ENCODE measurements at regions not wholly inside any gene's neighbourhood (a gene's known extent, or its start where the extent isn't known, plus 50 kb on each side); places are given as distances from the start of the nearest gene placed in this dataset.

- Histone ChIP-seq H3K9me2 (replicated peaks; ENCODE audit: insufficient read depth, low read length) (no peaks in the 10 kb centered on the region), H3K9ac (ENCODE audit: low read length) (no peak overlapping the region), H3K9me3 (ENCODE audit: insufficient read depth, low read length) (no peaks in the 10 kb centered on the region), H3K27ac (ENCODE audit: low read depth, low read length) (no peak overlapping the region), H3K36me3 (ENCODE audit: low read length) (no peaks in the 10 kb centered on the region), H3K27me3 (ENCODE audit: low read length) (no peaks in the 10 kb centered on the region), H4K20me1 (ENCODE audit: low read depth, low read length) (no peaks in the 10 kb centered on the region), H3K4me3 (ENCODE audit: insufficient read depth, low read length, poor library complexity, severe bottlenecking) (no peak overlapping the region), H3F3A (ENCODE audit: insufficient read depth) (no peaks in the 10 kb centered on the region), H3K4me2 (ENCODE audit: low read depth, low read length, poor library complexity, severe bottlenecking) (no peak overlapping the region), H3K79me2 (ENCODE audit: insufficient read depth, low read length) (no peaks in the 10 kb centered on the region), H2AFZ (ENCODE audit: low read depth, low read length, severe bottlenecking) (no peak overlapping the region)
- no peak for TF ChIP-seq EZH2phosphoT487 (conservative IDR thresholded peaks at IDR 0.05; ENCODE audit: low read length)
- no peak for TF ChIP-seq CTCF (IDR thresholded peaks at IDR 0.05; ENCODE audit: insufficient read depth, low read length, poor library complexity, severe bottlenecking)
Observed at GRCh38 chrX:129093706-129094105, 429.6 kb downstream of the SMARCA1 start.

GRCh38 chrX:129092757-129093156, 430.5 kb downstream of the SMARCA1 start:
- H3K36me3 ChIP-seq (ENCODE audit: low read length) = no peaks in the 10 kb centered on the region
- no peaks in the 10 kb centered on the region for H3K79me2 ChIP-seq (ENCODE audit: insufficient read depth, low read length)
- H3K27ac ChIP-seq (ENCODE audit: low read depth, low read length) = no peak overlapping the region
- H3K9me3 ChIP-seq (ENCODE audit: insufficient read depth, low read length) = no peaks in the 10 kb centered on the region
- H3F3A ChIP-seq (ENCODE audit: insufficient read depth) = no peaks in the 10 kb centered on the region
- no peak overlapping the region for H2AFZ ChIP-seq (ENCODE audit: low read depth, low read length, severe bottlenecking)
- no peaks in the 10 kb centered on the region for H4K20me1 ChIP-seq (ENCODE audit: low read depth, low read length)
- TF ChIP-seq CTCF (IDR thresholded peaks at IDR 0.05; ENCODE audit: insufficient read depth, low read length, poor library complexity, severe bottlenecking) = no peak
- TF ChIP-seq EZH2phosphoT487 (conservative IDR thresholded peaks at IDR 0.05; ENCODE audit: low read length) = no peak
- H3K4me3 ChIP-seq (ENCODE audit: insufficient read depth, low read length, poor library complexity, severe bottlenecking) = no peak overlapping the region
- H3K4me2 ChIP-seq (ENCODE audit: low read depth, low read length, poor library complexity, severe bottlenecking) = no peak overlapping the region
- no peak overlapping the region for H3K9ac ChIP-seq (ENCODE audit: low read length)
- H3K27me3 ChIP-seq (ENCODE audit: low read length) = no peaks in the 10 kb centered on the region
- no peaks in the 10 kb centered on the region for H3K9me2 ChIP-seq (replicated peaks; ENCODE audit: insufficient read depth, low read length)

- no peak overlapping the region for H3K27ac ChIP-seq (ENCODE audit: low read depth, low read length)
- no peak overlapping the region for H3K4me2 ChIP-seq (ENCODE audit: low read depth, low read length, poor library complexity, severe bottlenecking)
- H3K27me3 ChIP-seq (ENCODE audit: low read length) = no peaks in the 10 kb centered on the region
Observed at GRCh38 chrX:129092242-129092641, 431.0 kb downstream of the SMARCA1 start.

More at GRCh38 chrX:129092242-129092641, 431.0 kb downstream of the SMARCA1 start:
- H4K20me1 ChIP-seq (ENCODE audit: low read depth, low read length) = no peaks in the 10 kb centered on the region
- no peak overlapping the region for H3K9ac ChIP-seq (ENCODE audit: low read length)
- no peak overlapping the region for H3K4me3 ChIP-seq (ENCODE audit: insufficient read depth, low read length, poor library complexity, severe bottlenecking)
- H3K9me3 ChIP-seq (ENCODE audit: insufficient read depth, low read length) = no peaks in the 10 kb centered on the region
- no peak overlapping the region for H2AFZ ChIP-seq (ENCODE audit: low read depth, low read length, severe bottlenecking)
- TF ChIP-seq CTCF (IDR thresholded peaks at IDR 0.05; ENCODE audit: insufficient read depth, low read length, poor library complexity, severe bottlenecking) (no peak), EZH2phosphoT487 (conservative IDR thresholded peaks at IDR 0.05; ENCODE audit: low read length) (no peak)
- no peaks in the 10 kb centered on the region for H3K79me2 ChIP-seq (ENCODE audit: insufficient read depth, low read length)
- H3K9me2 ChIP-seq (replicated peaks; ENCODE audit: insufficient read depth, low read length) = no peaks in the 10 kb centered on the region
- no peaks in the 10 kb centered on the region for H3F3A ChIP-seq (ENCODE audit: insufficient read depth)
- H3K36me3 ChIP-seq (ENCODE audit: low read length) = no peaks in the 10 kb centered on the region

Measured in SU-DHL-6 (cell line).